ENCODE measurements at regions not wholly inside any gene's neighbourhood (a gene's known extent, or its start where the extent isn't known, plus 50 kb on each side); places are given as distances from the start of the nearest gene placed in this dataset.

DNA sequence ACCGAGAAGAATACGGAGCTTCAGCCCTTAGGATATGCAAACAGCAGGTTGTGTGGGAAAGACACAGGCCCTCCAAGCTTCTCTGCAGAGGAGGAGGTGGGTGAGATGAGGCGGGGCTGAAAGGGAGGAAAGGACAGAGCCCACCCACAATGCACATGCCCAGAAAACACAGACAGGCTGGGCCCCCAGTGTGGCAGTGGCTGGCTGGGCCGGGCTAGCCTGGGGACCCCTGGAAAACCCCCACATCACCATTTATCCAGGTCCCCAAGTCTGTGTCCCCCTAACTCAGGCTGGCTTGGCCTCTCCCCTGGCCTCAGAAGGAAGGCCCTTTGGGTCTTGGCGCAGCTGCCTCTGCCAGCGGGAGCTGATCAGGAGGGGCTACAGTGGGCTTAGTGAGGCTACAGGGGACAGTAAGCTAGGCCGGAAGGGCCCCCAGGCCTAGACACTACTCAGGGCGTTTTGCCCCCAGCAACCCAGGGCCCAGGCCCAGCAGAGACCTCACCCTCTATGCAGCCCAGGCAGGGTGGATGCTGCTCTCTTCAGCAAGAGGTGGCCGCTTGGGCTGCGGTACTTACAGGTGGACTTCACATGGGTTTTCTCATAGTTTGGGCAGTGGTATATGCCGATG lies 119.5 kb downstream of the TUBA3C start:
- no peak for DNase-seq (ENCODE audit: extremely low spot score)
- ChIA-PET POLR2A (no interaction called here), CTCF (no interaction called here)
- TF ChIP-seq ELF4 (IDR thresholded peaks at IDR 0.05) (no peak), FOXM1 (IDR thresholded peaks at IDR 0.05; ENCODE audit: borderline replicate concordance) (no peak), LEF1 (IDR thresholded peaks at IDR 0.05; ENCODE audit: borderline replicate concordance) (no peak), SUZ12 (IDR thresholded peaks at IDR 0.05) (no peak), HDGF (IDR thresholded peaks at IDR 0.05; ENCODE audit: borderline replicate concordance) (no peak), ARNT (IDR thresholded peaks at IDR 0.05) (no peak), FOXA1 (IDR thresholded peaks at IDR 0.05) (no peak), TARDBP (IDR thresholded peaks at IDR 0.05) (no peak), SP1 (IDR thresholded peaks at IDR 0.05) (no peak), CTBP1 (IDR thresholded peaks at IDR 0.05; ENCODE audit: borderline replicate concordance) (no peak), FOXK2 (IDR thresholded peaks at IDR 0.05) (no peak), ZNF384 (IDR thresholded peaks at IDR 0.05) (no peak), L3MBTL2 (conservative IDR thresholded peaks at IDR 0.05) (no peak)
- TF ChIP-seq, protein P1, sequence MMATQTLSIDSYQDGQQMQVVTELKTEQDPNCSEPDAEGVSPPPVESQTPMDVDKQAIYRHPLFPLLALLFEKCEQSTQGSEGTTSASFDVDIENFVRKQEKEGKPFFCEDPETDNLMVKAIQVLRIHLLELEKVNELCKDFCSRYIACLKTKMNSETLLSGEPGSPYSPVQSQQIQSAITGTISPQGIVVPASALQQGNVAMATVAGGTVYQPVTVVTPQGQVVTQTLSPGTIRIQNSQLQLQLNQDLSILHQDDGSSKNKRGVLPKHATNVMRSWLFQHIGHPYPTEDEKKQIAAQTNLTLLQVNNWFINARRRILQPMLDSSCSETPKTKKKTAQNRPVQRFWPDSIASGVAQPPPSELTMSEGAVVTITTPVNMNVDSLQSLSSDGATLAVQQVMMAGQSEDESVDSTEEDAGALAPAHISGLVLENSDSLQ (IDR thresholded peaks at IDR 0.05) = no peak

DNA sequence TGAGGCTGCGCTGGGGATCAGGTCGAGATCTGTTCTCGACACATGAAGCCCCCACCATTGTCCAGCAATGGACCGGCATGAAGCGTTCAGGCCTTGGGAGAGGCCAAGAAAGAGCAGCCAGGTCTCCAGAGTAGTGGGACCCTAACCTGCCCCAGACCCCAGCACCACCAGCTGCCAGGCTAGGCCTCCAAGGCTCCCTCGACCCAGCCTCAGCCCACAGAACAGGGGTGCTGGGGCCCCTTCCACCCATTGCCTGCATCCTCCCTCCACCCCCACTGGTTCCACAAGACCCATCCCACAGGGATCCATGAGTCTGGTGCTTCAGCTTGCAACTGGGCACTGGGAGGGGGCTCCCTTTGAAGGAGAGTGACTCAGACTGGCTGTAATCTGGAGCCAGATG lies 120.3 kb downstream of the TUBA3C start:
- POLR2A ChIA-PET = no interaction called here
- no peak for DNase-seq (ENCODE audit: extremely low spot score)
- TF ChIP-seq L3MBTL2 (conservative IDR thresholded peaks at IDR 0.05) = no peak
- no peak for TF ChIP-seq TARDBP (IDR thresholded peaks at IDR 0.05)
- no peak for TF ChIP-seq FOXK2 (IDR thresholded peaks at IDR 0.05)
- no peak for TF ChIP-seq FOXM1 (IDR thresholded peaks at IDR 0.05; ENCODE audit: borderline replicate concordance)
- TF ChIP-seq BHLHE40 (IDR thresholded peaks at IDR 0.05; ENCODE audit: borderline replicate concordance) = no peak
- TF ChIP-seq SP1 (IDR thresholded peaks at IDR 0.05) = no peak
- no peak for TF ChIP-seq ZNF384 (IDR thresholded peaks at IDR 0.05)
- no peak for TF ChIP-seq ELF4 (IDR thresholded peaks at IDR 0.05)
- TF ChIP-seq CTBP1 (IDR thresholded peaks at IDR 0.05; ENCODE audit: borderline replicate concordance) = no peak
- TF ChIP-seq NFRKB (IDR thresholded peaks at IDR 0.05) = no peak
- TF ChIP-seq SUZ12 (IDR thresholded peaks at IDR 0.05) = no peak
- no peak for TF ChIP-seq LEF1 (IDR thresholded peaks at IDR 0.05; ENCODE audit: borderline replicate concordance)
- TF ChIP-seq, protein P1 (IDR thresholded peaks at IDR 0.05) = no peak
- TF ChIP-seq HDGF (IDR thresholded peaks at IDR 0.05; ENCODE audit: borderline replicate concordance) = no peak
- TF ChIP-seq FOXA1 (IDR thresholded peaks at IDR 0.05) = no peak
- TF ChIP-seq ARNT (IDR thresholded peaks at IDR 0.05) = no peak
- CTCF ChIA-PET = no interaction called here

DNA sequence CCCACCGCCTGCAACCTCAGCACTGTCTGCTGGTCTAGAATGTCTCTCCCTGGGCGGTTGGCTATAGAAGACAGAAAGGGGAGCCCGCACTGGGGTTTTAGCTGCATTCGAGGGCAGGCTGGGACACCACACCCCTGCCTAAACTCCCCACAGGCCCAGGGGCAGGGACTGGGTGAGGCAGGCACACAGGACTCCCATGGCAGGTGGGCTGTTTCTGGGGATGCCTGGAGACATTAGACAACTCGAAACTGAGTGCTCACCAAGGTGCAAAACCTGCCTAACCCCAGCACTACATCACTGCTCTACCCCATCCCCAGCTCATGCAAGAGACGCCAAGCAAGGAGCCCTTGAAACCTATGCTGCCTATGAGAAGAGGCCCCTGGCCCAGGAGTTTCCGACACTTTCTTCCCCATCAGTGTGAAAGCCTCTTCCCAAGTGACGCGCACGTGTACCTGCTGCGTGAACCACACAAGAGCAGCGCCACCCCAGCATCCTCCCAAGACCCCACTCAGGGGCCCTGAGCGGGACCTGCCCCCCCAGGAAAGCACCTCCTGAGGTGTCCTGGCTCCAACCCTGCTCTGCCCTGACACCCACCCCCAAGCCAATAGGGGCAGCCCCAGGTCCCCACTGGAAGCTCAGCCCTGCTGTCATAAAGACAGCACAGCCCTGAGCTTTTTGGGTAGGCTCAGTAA lies 121.2 kb downstream of the TUBA3C start:
- ChIA-PET CTCF (no interaction called here), POLR2A (no interaction called here)

DNA sequence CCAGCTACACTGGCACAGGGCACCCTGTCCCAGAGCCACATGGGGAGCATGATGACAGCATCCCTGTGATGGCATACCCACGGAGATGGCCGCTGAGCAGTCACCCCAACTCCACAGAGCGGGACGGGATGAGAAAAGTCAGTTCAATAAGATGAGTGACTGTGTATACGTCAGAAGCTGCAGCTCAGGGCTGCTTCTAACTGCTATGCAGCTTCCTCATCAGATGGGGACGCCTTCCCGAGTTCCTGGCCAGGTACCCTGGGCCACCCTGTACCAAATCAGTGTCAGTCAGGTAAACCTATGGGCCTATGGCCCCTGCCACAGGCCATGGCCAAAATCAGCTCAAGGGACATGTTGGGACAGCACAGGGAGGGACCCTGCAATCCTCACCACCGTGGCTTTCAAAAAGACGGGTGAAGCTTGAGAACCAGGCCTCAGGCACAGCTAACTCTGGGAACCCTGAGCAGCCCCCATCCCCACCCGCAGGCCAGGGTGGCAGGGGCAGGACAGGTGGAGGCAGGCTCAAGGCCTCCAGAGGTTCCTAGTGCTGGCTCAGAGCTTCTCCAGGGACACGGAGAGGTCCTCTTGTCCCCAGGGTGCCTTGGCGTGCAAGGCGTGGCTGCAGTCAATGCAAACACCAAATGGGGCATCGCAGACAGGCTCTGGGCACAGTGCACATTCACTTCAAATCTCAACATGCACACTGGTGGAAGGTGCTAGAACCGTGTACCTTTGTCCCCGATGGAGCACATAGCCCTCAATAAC lies 122.4 kb downstream of the TUBA3C start:
- TF ChIP-seq FOXA1 (IDR thresholded peaks at IDR 0.05) = no peak
- TF ChIP-seq SP1 (IDR thresholded peaks at IDR 0.05) = no peak
- no peak for TF ChIP-seq L3MBTL2 (conservative IDR thresholded peaks at IDR 0.05)
- no peak for TF ChIP-seq ELF4 (IDR thresholded peaks at IDR 0.05)
- TF ChIP-seq FOXM1 (IDR thresholded peaks at IDR 0.05; ENCODE audit: borderline replicate concordance) = no peak
- TF ChIP-seq ARNT (IDR thresholded peaks at IDR 0.05) = no peak
- no peak for TF ChIP-seq LEF1 (IDR thresholded peaks at IDR 0.05; ENCODE audit: borderline replicate concordance)
- no peak for DNase-seq (ENCODE audit: extremely low spot score)
- ChIA-PET POLR2A (no interaction called here), CTCF (no interaction called here)

More for the DNA sequence above, 121.2 kb downstream of the TUBA3C start:
- TF ChIP-seq LEF1 (IDR thresholded peaks at IDR 0.05; ENCODE audit: borderline replicate concordance) (no peak), SP1 (IDR thresholded peaks at IDR 0.05) (no peak), BHLHE40 (IDR thresholded peaks at IDR 0.05; ENCODE audit: borderline replicate concordance) (no peak), L3MBTL2 (conservative IDR thresholded peaks at IDR 0.05) (no peak), ARNT (IDR thresholded peaks at IDR 0.05) (no peak), FOXK2 (IDR thresholded peaks at IDR 0.05) (no peak), CTBP1 (IDR thresholded peaks at IDR 0.05; ENCODE audit: borderline replicate concordance) (no peak)
- DNase-seq (ENCODE audit: extremely low spot score) = no peak

DNA sequence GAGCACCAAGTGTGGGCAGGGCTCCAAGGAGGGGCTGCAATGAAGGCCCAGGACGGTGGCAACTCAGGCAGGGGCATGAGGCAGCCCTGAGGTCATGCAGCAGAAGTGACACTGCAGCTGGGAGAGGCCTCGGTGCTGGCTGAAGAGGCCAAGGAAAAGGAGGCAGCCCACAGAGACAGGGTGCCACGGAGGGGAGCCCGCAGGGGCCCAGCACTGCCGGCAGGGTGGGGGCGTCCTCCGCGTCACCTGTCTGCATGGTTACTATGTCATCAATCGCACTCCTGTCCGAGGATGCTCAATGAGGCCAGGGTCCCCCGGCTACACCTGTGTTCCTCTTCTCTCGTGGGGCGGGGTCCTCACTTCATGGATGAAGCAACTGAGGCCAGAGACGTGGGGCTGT lies 123.1 kb downstream of the TUBA3C start:
- TF ChIP-seq TARDBP (IDR thresholded peaks at IDR 0.05) = no peak
- TF ChIP-seq ELF4 (IDR thresholded peaks at IDR 0.05) = no peak
- no peak for TF ChIP-seq CTBP1 (IDR thresholded peaks at IDR 0.05; ENCODE audit: borderline replicate concordance)
- no peak for TF ChIP-seq L3MBTL2 (conservative IDR thresholded peaks at IDR 0.05)
- no peak for TF ChIP-seq HDGF (IDR thresholded peaks at IDR 0.05; ENCODE audit: borderline replicate concordance)
- TF ChIP-seq LEF1 (IDR thresholded peaks at IDR 0.05; ENCODE audit: borderline replicate concordance) = no peak
- no peak for TF ChIP-seq BHLHE40 (IDR thresholded peaks at IDR 0.05; ENCODE audit: borderline replicate concordance)
- no peak for TF ChIP-seq SUZ12 (IDR thresholded peaks at IDR 0.05)
- no peak for TF ChIP-seq FOXM1 (IDR thresholded peaks at IDR 0.05; ENCODE audit: borderline replicate concordance)
- no peak for TF ChIP-seq NFRKB (IDR thresholded peaks at IDR 0.05)
- CTCF ChIA-PET = no interaction called here
- POLR2A ChIA-PET = no interaction called here

More for the DNA sequence above, 123.1 kb downstream of the TUBA3C start:
- DNase-seq (ENCODE audit: extremely low spot score) = no peak

Measured in HEK293T (cell line).